Kidney (tissue), 13 donors: ENCODE measurements at regions not wholly inside any gene's neighbourhood (a gene's known extent, or its start where the extent isn't known, plus 50 kb on each side); places are given as distances from the start of the nearest gene placed in this dataset.

Experiments used
- DNase-seq, 5 donors: peaks; one replicate each; pipeline ENCODE4 v3.0.0-alpha.2; 2013 to 2020
- FAIRE-seq: peaks from 2 replicates; lab custom pipeline; 2012; peaks lifted over from hg19 to GRCh38; lab: Jason Lieb, UNC
- H3K27ac ChIP-seq, 2 donors: one replicate each; pipeline ENCODE4 v1.7.0; 2013; ENCODE audit warnings: low read depth in 2 of 2, low read length in 2 of 2, inconsistent platforms in 1 of 2
- H3K27me3 ChIP-seq: one replicate; pipeline ENCODE4 v1.7.1; 2013; ENCODE audit warnings: low read length, inconsistent platforms; ENCODE audit not compliant: control insufficient read depth, insufficient read depth
- H3K36me3 ChIP-seq, 3 donors: one replicate each; pipeline versions ENCODE4 v1.7.0 to v1.7.1; 2013; ENCODE audit warnings: low read length in 3 of 3, control low read depth in 1 of 3, inconsistent platforms in 1 of 3; ENCODE audit not compliant: insufficient read depth in 3 of 3, control insufficient read depth in 2 of 3
- H3K4me1 ChIP-seq, 3 donors: one replicate each; pipeline versions ENCODE4 v1.7.0 to v1.7.1; 2013; ENCODE audit warnings: low read length in 3 of 3, inconsistent platforms in 1 of 3, low read depth in 1 of 3; ENCODE audit not compliant: control insufficient read depth in 2 of 3, insufficient read depth in 2 of 3
- H3K4me3 ChIP-seq, 3 donors: one replicate each; pipeline versions ENCODE4 v1.7.0 to v1.8.1; 2013; ENCODE audit warnings: low read length in 3 of 3, control low read depth in 1 of 3, inconsistent platforms in 1 of 3
- H3K9ac ChIP-seq, 3 donors: one replicate each; pipeline versions ENCODE4 v1.7.0 to v1.7.1; 2013; ENCODE audit warnings: low read length in 3 of 3, control low read depth in 1 of 3, inconsistent platforms in 1 of 3
- H3K9me3 ChIP-seq, 3 donors: one replicate each; pipeline versions ENCODE4 v1.7.0 to v1.7.1; 2013; ENCODE audit warnings: low read length in 3 of 3, control low read depth in 1 of 3, inconsistent platforms in 1 of 3; ENCODE audit not compliant: control insufficient read depth in 2 of 3, insufficient read depth in 1 of 3
- intact Hi-C: fragments of 100-400 bp; cut with DNase I; formaldehyde crosslinking; loops from one replicate; pipeline ENCODE4 v1.11.1; 2022
- TF ChIP-seq, protein P1 (sequence below): IDR thresholded peaks from 3 replicates; pipeline ENCODE4 v1.5.1; 2012; ENCODE audit warnings: mild to moderate bottlenecking, moderate library complexity, borderline replicate concordance; ENCODE audit not compliant: insufficient read depth; ENCODE audit errors: extremely low read depth
- donor health status: control.
- donor health status: control.
- donor health status: control.
- donor health status: control.
- donor health status: control.
- donor health status: DM: yes; HTN: yes; CAD: no.
- donor health status: Normal renal cell carcinoma (clear cell type).

DNA sequence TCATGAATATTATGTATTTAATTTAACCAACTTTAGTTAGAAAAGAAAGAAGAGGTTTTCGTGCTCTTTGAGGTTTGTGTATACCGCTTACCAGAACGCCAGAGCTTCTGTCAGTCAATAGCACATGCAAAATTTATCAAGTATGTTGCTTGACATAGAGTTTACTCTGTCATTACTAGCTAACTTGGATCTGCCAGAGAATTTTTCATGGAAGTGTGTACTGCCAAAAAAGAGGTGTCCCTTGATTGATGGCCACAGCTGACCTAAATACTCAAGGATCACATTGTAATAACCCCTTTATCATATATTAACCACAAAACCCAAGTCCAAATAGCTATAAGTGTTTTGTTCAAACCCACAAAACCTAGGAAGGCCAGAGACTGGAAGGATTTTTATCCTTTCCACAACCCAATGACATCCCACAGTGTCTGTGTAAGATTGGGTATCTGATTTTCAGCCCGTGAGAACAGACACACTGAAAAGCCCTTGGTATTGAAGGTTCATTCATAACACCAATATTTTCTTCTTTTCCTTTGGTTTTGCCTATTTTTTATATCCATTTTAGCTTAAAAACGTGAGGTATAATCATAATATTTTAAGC lies 194.0 kb upstream of the EYA4 start:
- Histone ChIP-seq H3K27ac (no peak overlapping the region), H3K9ac (no peak overlapping the region), H3K27me3 (no peaks in the 10 kb centered on the region), H3K36me3 (no peaks in the 10 kb centered on the region), H3K4me3 (no peak overlapping the region), H3K4me1 (no peaks in the 10 kb centered on the region), H3K9me3 (no peaks in the 10 kb centered on the region)
- no peak for FAIRE-seq
- DNase-seq = no peak
- TF ChIP-seq, protein P1, sequence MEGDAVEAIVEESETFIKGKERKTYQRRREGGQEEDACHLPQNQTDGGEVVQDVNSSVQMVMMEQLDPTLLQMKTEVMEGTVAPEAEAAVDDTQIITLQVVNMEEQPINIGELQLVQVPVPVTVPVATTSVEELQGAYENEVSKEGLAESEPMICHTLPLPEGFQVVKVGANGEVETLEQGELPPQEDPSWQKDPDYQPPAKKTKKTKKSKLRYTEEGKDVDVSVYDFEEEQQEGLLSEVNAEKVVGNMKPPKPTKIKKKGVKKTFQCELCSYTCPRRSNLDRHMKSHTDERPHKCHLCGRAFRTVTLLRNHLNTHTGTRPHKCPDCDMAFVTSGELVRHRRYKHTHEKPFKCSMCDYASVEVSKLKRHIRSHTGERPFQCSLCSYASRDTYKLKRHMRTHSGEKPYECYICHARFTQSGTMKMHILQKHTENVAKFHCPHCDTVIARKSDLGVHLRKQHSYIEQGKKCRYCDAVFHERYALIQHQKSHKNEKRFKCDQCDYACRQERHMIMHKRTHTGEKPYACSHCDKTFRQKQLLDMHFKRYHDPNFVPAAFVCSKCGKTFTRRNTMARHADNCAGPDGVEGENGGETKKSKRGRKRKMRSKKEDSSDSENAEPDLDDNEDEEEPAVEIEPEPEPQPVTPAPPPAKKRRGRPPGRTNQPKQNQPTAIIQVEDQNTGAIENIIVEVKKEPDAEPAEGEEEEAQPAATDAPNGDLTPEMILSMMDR = no peak
- intact Hi-C loops = no loop called here

DNA sequence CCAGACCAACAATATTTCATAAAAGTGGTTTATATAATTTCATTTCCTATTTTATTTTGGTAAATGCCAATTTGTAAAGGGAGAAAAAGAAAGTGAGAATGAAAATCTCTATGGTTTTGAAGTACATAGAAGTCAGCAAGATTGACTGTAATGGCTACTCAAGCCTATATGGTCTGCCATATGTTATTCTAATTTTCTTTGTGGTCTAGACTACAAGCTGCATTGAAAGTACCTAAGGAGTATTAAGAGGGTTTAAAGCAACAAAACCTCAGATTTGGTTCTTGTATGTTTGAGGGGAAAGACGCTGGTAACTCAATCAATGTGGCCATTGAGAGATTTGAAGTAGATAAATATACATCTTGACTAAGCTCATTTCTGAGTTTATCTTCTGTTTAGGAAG lies 193.5 kb upstream of the EYA4 start:
- H3K27me3 ChIP-seq = no peaks in the 10 kb centered on the region
- H3K4me1 ChIP-seq = no peaks in the 10 kb centered on the region
- FAIRE-seq (no peak), DNase-seq (no peak)
- no peaks in the 10 kb centered on the region for H3K9me3 ChIP-seq
- no peak overlapping the region for H3K4me3 ChIP-seq
- TF ChIP-seq, protein P1 = no peak
- H3K9ac ChIP-seq = no peak overlapping the region
- no peaks in the 10 kb centered on the region for H3K36me3 ChIP-seq
- intact Hi-C loops = no loop called here
- H3K27ac ChIP-seq = no peak overlapping the region

DNA sequence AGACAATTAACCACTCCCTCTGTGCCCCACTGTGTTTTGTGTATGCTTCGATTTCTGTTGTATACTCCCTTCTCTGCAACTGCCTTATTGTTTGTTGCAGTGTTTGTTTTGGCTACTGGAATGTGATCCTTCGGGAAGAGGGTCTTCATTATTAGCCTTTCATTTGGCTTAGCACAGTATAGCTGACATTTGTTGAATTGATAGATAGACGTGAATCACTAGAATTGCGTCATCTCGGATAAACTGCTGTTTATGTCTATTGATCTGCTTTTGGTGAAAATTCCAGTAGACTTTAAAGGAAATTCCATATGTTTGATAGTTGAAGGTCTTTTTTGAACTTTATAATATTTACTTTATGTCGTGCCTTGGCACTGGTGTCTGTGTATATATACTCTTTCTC lies 189.9 kb upstream of the EYA4 start:
- Histone ChIP-seq H3K9me3 (no peaks in the 10 kb centered on the region), H3K27ac (no peak overlapping the region), H3K36me3 (no peaks in the 10 kb centered on the region), H3K4me3 (no peak overlapping the region), H3K27me3 (no peaks in the 10 kb centered on the region), H3K4me1 (no peaks in the 10 kb centered on the region), H3K9ac (no peak overlapping the region)
- intact Hi-C loops = no loop called here
- FAIRE-seq (no peak), DNase-seq (no peak)
- TF ChIP-seq, protein P1 = no peak

DNA sequence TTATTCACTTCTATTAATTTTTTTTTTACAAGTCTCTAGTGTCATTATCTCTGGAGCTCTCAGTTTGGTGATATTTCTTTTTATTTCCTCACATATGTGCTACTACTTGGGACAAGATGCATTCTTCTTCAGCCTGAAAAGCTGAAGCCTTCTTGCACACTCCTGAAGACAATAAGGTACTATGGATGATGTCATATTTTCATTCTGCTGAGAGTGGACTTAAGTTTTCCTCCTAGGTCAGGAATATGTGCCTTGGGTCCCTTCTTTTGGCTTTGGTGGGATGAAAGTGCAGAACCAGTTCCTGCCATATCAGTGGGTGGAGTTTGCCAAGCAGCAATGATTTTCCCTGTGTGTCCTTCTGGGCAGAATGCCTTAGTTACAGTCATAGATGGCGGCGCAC lies 188.7 kb upstream of the EYA4 start:
- H3K4me1 ChIP-seq = no peaks in the 10 kb centered on the region
- no peak overlapping the region for H3K27ac ChIP-seq
- H3K4me3 ChIP-seq = no peak overlapping the region
- H3K9me3 ChIP-seq = no peaks in the 10 kb centered on the region
- no peaks in the 10 kb centered on the region for H3K27me3 ChIP-seq
- DNase-seq (no peak), FAIRE-seq (no peak)
- intact Hi-C loops = no loop called here
- H3K36me3 ChIP-seq = no peaks in the 10 kb centered on the region
- no peak overlapping the region for H3K9ac ChIP-seq
- TF ChIP-seq, protein P1 = no peak
